ENCODE measurements at regions not wholly inside any gene's neighbourhood (a gene's known extent, or its start where the extent isn't known, plus 50 kb on each side); places are given as distances from the start of the nearest gene placed in this dataset.
"Not testable (repeated sequence)": the region's sequence is repeated elsewhere in the genome, so short reads cannot be mapped to it uniquely, and the experiment has no call there.

DNA sequence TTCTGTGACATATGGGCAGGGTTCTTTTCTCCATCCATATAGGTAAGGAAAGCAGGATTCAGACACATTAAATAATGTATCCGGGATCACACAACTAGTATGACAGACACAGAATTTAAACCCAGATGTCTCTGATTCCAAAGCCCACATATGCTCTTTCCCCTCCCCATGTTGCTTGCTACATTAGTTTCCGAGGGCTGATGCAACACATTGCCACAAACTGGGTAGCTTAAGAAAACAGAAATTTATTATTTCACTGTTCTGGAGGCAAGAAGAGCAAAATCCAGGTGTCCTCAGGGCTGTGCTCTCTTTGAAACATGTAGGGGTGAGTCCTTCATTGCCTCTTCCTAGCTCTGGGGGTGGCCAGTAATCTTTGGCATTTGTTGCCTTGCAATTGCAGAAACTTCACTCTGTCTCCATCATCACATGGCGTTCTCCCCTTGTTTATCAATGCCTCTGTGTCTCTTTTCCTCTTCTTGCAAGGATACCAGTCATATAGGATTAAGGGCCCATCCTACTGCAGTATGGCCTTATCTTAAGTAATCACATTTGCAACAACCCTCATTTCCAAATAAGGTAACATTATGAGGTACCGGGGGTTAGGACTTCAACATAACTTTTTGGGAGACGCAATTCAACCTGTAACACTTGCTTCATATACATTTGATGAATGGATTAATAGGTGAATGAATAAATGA lies 83.0 kb upstream of the CCND2 start:
- H3K79me2 ChIP-seq (ENCODE audit: control insufficient read depth, low read length): no peaks in the 10 kb centered on the region
- TF ChIP-seq EZH2phosphoT487 (IDR thresholded peaks at IDR 0.05; ENCODE audit: borderline replicate concordance, low read length): no peak
- TF ChIP-seq CTCF (IDR thresholded peaks at IDR 0.05; ENCODE audit: low read depth, low read length, poor library complexity, severe bottlenecking): no peak
- no peaks in the 10 kb centered on the region for H3K9me3 ChIP-seq (ENCODE audit: control insufficient read depth, insufficient read depth, low read length)
- H3K27ac ChIP-seq (ENCODE audit: low read depth, low read length): no peak overlapping the region
- H3K36me3 ChIP-seq (ENCODE audit: control insufficient read depth, low read length): no peaks in the 10 kb centered on the region
- no peaks in the 10 kb centered on the region for H4K20me1 ChIP-seq (ENCODE audit: control insufficient read depth, insufficient read depth, low read depth, low read length)
- no peak overlapping the region for H3K4me3 ChIP-seq (ENCODE audit: low read length)
- no peak overlapping the region for H3K4me2 ChIP-seq (ENCODE audit: low read length)
- H3K9me2 ChIP-seq (replicated peaks; ENCODE audit: control insufficient read depth, low read length): no peaks in the 10 kb centered on the region
- H3F3A ChIP-seq (ENCODE audit: control insufficient read depth, insufficient read depth): no peaks in the 10 kb centered on the region
- H3K27me3 ChIP-seq (ENCODE audit: control insufficient read depth, low read length): peaks cover 7% of the 10 kb centered on the region
- H3K4me1 ChIP-seq (ENCODE audit: control insufficient read depth, low read length): no peaks in the 10 kb centered on the region

DNA sequence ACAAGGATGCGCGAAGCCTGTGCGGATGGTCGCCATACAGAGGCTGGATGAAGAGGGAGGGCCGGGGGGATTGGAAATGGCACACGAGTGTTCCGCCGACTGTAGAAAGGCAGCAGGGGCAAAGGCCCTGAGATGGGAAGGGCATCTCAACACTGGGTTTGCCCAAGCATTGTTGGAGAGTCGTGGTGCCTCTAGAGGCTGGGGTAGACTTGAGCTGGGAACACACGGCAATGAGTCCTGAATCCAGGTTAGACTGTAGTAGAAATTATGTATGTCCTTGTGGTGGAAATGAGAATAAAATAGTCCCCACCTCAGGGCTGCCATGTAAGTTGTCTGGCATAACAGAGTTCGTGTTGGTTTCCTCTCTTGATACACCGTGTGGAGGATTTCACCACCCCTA lies 83.8 kb upstream of the CCND2 start:
- Histone ChIP-seq H3K27me3 (ENCODE audit: control insufficient read depth, low read length) (peaks cover 4% of the 10 kb centered on the region), H3K27ac (ENCODE audit: low read depth, low read length) (no peak overlapping the region), H4K20me1 (ENCODE audit: control insufficient read depth, insufficient read depth, low read depth, low read length) (no peaks in the 10 kb centered on the region), H3K9me2 (replicated peaks; ENCODE audit: control insufficient read depth, low read length) (no peaks in the 10 kb centered on the region), H3K9me3 (ENCODE audit: control insufficient read depth, insufficient read depth, low read length) (no peaks in the 10 kb centered on the region), H3K4me1 (ENCODE audit: control insufficient read depth, low read length) (no peaks in the 10 kb centered on the region), H3K79me2 (ENCODE audit: control insufficient read depth, low read length) (no peaks in the 10 kb centered on the region), H3K36me3 (ENCODE audit: control insufficient read depth, low read length) (no peaks in the 10 kb centered on the region), H3F3A (ENCODE audit: control insufficient read depth, insufficient read depth) (no peaks in the 10 kb centered on the region), H3K4me2 (ENCODE audit: low read length) (no peak overlapping the region), H3K4me3 (ENCODE audit: low read length) (no peak overlapping the region)
- no peak for TF ChIP-seq EZH2phosphoT487 (IDR thresholded peaks at IDR 0.05; ENCODE audit: borderline replicate concordance, low read length)
- TF ChIP-seq CTCF (IDR thresholded peaks at IDR 0.05; ENCODE audit: low read depth, low read length, poor library complexity, severe bottlenecking): no peak

GRCh38 chr12:4187916-4188315 lies 85.6 kb upstream of the CCND2 start:
- Histone ChIP-seq H3K27ac (ENCODE audit: low read depth, low read length) (no peak overlapping the region), H3K9me2 (replicated peaks; ENCODE audit: control insufficient read depth, low read length) (no peaks in the 10 kb centered on the region), H3K4me3 (ENCODE audit: low read length) (no peak overlapping the region)

DNA sequence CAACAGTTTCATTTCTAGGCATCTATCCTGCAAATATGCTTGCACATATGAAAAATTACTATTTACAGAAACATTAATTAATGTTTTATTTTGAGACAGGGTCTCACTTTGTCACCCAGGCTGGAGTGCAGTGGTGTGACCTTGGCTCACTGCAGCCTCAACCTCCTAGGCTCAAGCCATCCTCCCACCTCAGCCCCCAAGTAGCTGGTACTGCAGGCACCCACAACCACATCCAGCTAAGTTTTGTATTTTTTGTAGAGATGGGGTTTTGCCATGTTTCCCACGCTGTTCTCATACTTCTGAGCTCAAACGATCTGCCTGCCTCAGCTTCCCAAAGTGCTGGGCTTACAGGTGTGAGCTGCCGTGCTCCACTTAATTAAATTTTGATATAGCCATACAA lies 86.2 kb upstream of the CCND2 start:
- not testable (repeated sequence) for H4K20me1 ChIP-seq (ENCODE audit: control insufficient read depth, insufficient read depth, low read depth, low read length)

More at GRCh38 chr12:4187916-4188315, 85.6 kb upstream of the CCND2 start:
- Histone ChIP-seq H3K9me3 (ENCODE audit: control insufficient read depth, insufficient read depth, low read length) (no peaks in the 10 kb centered on the region), H3F3A (ENCODE audit: control insufficient read depth, insufficient read depth) (no peaks in the 10 kb centered on the region), H3K27me3 (ENCODE audit: control insufficient read depth, low read length) (no peaks in the 10 kb centered on the region), H3K79me2 (ENCODE audit: control insufficient read depth, low read length) (no peaks in the 10 kb centered on the region), H4K20me1 (ENCODE audit: control insufficient read depth, insufficient read depth, low read depth, low read length) (no peaks in the 10 kb centered on the region), H3K36me3 (ENCODE audit: control insufficient read depth, low read length) (no peaks in the 10 kb centered on the region), H3K4me2 (ENCODE audit: low read length) (no peak overlapping the region), H3K4me1 (ENCODE audit: control insufficient read depth, low read length) (no peaks in the 10 kb centered on the region)
- TF ChIP-seq CTCF (IDR thresholded peaks at IDR 0.05; ENCODE audit: low read depth, low read length, poor library complexity, severe bottlenecking): no peak
- no peak for TF ChIP-seq EZH2phosphoT487 (IDR thresholded peaks at IDR 0.05; ENCODE audit: borderline replicate concordance, low read length)

More for the DNA sequence above, 86.2 kb upstream of the CCND2 start:
- not testable (repeated sequence) for H3K4me2 ChIP-seq (ENCODE audit: low read length); H3K4me3 ChIP-seq (ENCODE audit: low read length); H3K4me1 ChIP-seq (ENCODE audit: control insufficient read depth, low read length); H3K9me3 ChIP-seq (ENCODE audit: control insufficient read depth, insufficient read depth, low read length); H3K27me3 ChIP-seq (ENCODE audit: control insufficient read depth, low read length); H3K79me2 ChIP-seq (ENCODE audit: control insufficient read depth, low read length); H3K9me2 ChIP-seq (replicated peaks; ENCODE audit: control insufficient read depth, low read length); H3K36me3 ChIP-seq (ENCODE audit: control insufficient read depth, low read length); H3F3A ChIP-seq (ENCODE audit: control insufficient read depth, insufficient read depth); H3K27ac ChIP-seq (ENCODE audit: low read depth, low read length)

All from DOHH2 (cell line).